ENCODE measurements at regions not wholly inside any gene's neighbourhood (a gene's known extent, or its start where the extent isn't known, plus 50 kb on each side); places are given as distances from the start of the nearest gene placed in this dataset.

DNA sequence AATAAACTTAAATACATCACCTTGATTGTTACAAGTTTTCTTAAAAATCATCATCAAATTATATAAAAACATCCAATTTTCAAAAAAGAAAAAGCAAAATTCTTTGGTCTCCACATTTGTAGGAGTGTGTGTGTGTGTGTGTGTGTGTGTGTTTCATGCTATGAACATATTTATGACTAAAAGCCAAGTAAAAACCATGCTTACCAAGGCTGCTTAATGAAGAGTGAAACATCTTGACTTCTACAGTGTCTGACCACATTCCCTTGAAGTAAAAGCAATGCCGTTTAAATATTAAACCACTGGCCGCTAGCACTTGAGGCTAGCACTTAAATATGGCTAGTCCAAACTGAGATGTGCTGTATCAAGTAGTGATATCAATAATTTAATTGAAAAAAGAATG is 549.1 kb upstream of the CCNG1 start:
- CTCF ChIA-PET, result no interaction called here
- DNase-seq (ENCODE audit: low read depth, low spot score), result no peak
- no peaks in the 10 kb centered on the region for H3K27me3 ChIP-seq (ENCODE audit: control insufficient read depth, insufficient read depth, low read length)
- no peak overlapping the region for H3K4me3 ChIP-seq (ENCODE audit: low read depth, low read length)
- no peak for TF ChIP-seq CTCF (IDR thresholded peaks at IDR 0.05; ENCODE audit: low read depth, low read length)
- no peak overlapping the region for H3K27ac ChIP-seq (ENCODE audit: low read depth, low read length)
- H3K9me3 ChIP-seq (ENCODE audit: control insufficient read depth, insufficient read depth, low read length), result peaks cover 3% of the 10 kb centered on the region
- POLR2A ChIA-PET, result no interaction called here

DNA sequence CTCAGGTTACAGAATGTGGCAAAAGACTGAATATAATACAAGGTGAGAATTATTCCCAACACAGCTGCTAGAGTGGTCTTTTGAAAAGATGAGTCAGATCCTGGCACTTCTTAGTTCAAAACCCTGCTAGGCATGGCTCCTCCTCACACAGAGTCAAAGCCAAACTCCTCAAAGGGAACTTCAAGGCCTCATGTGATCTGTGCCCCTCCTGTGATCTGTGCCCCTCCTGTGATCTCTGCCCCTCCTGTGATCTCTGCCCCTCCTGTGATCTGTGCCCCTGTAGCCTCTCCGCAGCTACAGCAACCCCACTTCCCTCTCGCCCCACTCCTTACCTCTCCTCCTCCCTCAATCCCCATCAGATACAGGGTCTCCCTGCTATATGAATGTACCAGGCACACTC is 525.5 kb upstream of the CCNG1 start:
- Histone ChIP-seq H3K27me3 (ENCODE audit: control insufficient read depth, insufficient read depth, low read length) (no peaks in the 10 kb centered on the region), H3K27ac (ENCODE audit: low read depth, low read length) (no peak overlapping the region), H3K4me3 (ENCODE audit: low read depth, low read length) (no peak overlapping the region), H3K9me3 (ENCODE audit: control insufficient read depth, insufficient read depth, low read length) (peaks cover 12% of the 10 kb centered on the region)
- ChIA-PET CTCF (no interaction called here), POLR2A (no interaction called here)
- no peak for TF ChIP-seq CTCF (IDR thresholded peaks at IDR 0.05; ENCODE audit: low read depth, low read length)
- no peak for DNase-seq (ENCODE audit: low read depth, low spot score)

- TF ChIP-seq CTCF (IDR thresholded peaks at IDR 0.05; ENCODE audit: low read depth, low read length), result no peak
- H3K4me3 ChIP-seq (ENCODE audit: low read depth, low read length), result no peak overlapping the region
- CTCF ChIA-PET, result no interaction called here
- no peak overlapping the region for H3K27ac ChIP-seq (ENCODE audit: low read depth, low read length)
- no peaks in the 10 kb centered on the region for H3K27me3 ChIP-seq (ENCODE audit: control insufficient read depth, insufficient read depth, low read length)
- DNase-seq (ENCODE audit: low read depth, low spot score), result no peak
- POLR2A ChIA-PET, result no interaction called here
- H3K9me3 ChIP-seq (ENCODE audit: control insufficient read depth, insufficient read depth, low read length), result peaks cover 12% of the 10 kb centered on the region
Measured at GRCh38 chr5:162916368-162916767, 521.0 kb upstream of the CCNG1 start.

DNA sequence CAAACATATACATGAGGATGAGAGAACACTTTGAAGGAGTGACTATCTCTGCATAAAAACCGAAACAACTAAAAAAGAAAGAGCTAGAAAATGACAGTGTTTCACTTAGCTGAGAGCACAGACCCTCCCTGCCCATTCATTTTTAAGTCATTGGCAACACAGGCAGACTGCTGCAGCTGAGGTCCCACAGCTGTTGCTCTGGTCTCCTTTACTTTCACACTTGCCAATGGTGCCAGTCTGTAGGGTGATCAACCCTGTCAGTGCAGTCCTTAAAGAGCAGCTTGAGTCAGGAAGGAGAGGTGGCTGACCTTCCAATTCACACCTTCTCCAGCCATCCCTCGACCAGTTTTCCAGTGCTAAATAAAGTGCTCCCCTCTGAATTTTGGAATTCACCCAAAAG is 508.3 kb upstream of the CCNG1 start:
- CTCF ChIA-PET, result no interaction called here

GRCh38 chr5:162931501-162931900 is 505.9 kb upstream of the CCNG1 start:
- CTCF ChIA-PET, result no interaction called here
- no peak overlapping the region for H3K4me3 ChIP-seq (ENCODE audit: low read depth, low read length)
- POLR2A ChIA-PET, result no interaction called here
- no peak for TF ChIP-seq CTCF (IDR thresholded peaks at IDR 0.05; ENCODE audit: low read depth, low read length)
- no peaks in the 10 kb centered on the region for H3K27me3 ChIP-seq (ENCODE audit: control insufficient read depth, insufficient read depth, low read length)
- peaks cover 13% of the 10 kb centered on the region for H3K9me3 ChIP-seq (ENCODE audit: control insufficient read depth, insufficient read depth, low read length)
- H3K27ac ChIP-seq (ENCODE audit: low read depth, low read length), result no peak overlapping the region
- DNase-seq (ENCODE audit: low read depth, low spot score), result no peak

More for the DNA sequence above, 508.3 kb upstream of the CCNG1 start:
- no peak for TF ChIP-seq CTCF (IDR thresholded peaks at IDR 0.05; ENCODE audit: low read depth, low read length)
- Histone ChIP-seq H3K9me3 (ENCODE audit: control insufficient read depth, insufficient read depth, low read length) (peaks cover 9% of the 10 kb centered on the region), H3K27ac (ENCODE audit: low read depth, low read length) (no peak overlapping the region), H3K27me3 (ENCODE audit: control insufficient read depth, insufficient read depth, low read length) (no peaks in the 10 kb centered on the region), H3K4me3 (ENCODE audit: low read depth, low read length) (no peak overlapping the region)
- DNase-seq (ENCODE audit: low read depth, low spot score), result no peak
- POLR2A ChIA-PET, result no interaction called here
